Panc1 (cell line): ENCODE measurements at regions not wholly inside any gene's neighbourhood (a gene's known extent, or its start where the extent isn't known, plus 50 kb on each side); places are given as distances from the start of the nearest gene placed in this dataset.

ENCODE experiments used
- ATAC-seq: fragments of 200-7000 bp; cut with Tn5 transposase; 2 replicates; pipeline ENCODE4 v1.9.1; 2020; ENCODE audit warnings: mild to moderate bottlenecking, moderate library complexity
- BruUV-seq: library from RNA; stranded (reverse); fragments of 400-500 nt; replicated peaks from 2 replicates; lab custom pipeline; 2021; lab: Mats Ljungman, UMichigan
- CTCF ChIA-PET: fragments of 300-600 bp; sonication (Branson Sonifier 250); formaldehyde crosslinking; loops from one replicate; lab custom pipeline; 2022; ENCODE audit warnings: antibody characterized with exemption; lab: Charles Lee
- POLR2A ChIA-PET: fragments of 300-600 bp; sonication (Branson Sonifier 250); formaldehyde crosslinking; loops from one replicate; lab custom pipeline; 2022; ENCODE audit warnings: antibody characterized with exemption; lab: Charles Lee
- DNase-seq: peaks from one replicate; pipeline ENCODE4 v3.0.0-alpha.2; 2010; ENCODE audit warnings: low read depth, low spot score
- H3K27ac ChIP-seq: 2 replicates; pipeline ENCODE4 v1.5.1; 2011; ENCODE audit warnings: mild to moderate bottlenecking, low read length, inconsistent platforms
- H3K27me3 ChIP-seq: fragments of 200-500 bp; sonication (Bioruptor generic); 2 replicates; pipeline ENCODE4 v1.6.0; 2014; ENCODE audit warnings: low read length, inconsistent platforms; ENCODE audit not compliant: control insufficient read depth, insufficient read depth
- H3K36me3 ChIP-seq: fragments of 200-500 bp; sonication (Bioruptor generic); 2 replicates; pipeline ENCODE4 v1.5.1; 2014; ENCODE audit warnings: inconsistent platforms, mild to moderate bottlenecking, low read length, moderate library complexity; ENCODE audit not compliant: control insufficient read depth, insufficient read depth
- H3K4me1 ChIP-seq: 2 replicates; pipeline ENCODE4 v1.5.1; 2011; ENCODE audit warnings: inconsistent platforms, mild to moderate bottlenecking, low read length, moderate library complexity; ENCODE audit not compliant: control insufficient read depth, insufficient read depth
- H3K4me3 ChIP-seq, 2 experiments: 2 replicates each; pipeline ENCODE4 v1.5.1; 2011 to 2012; ENCODE audit warnings: low read depth in 2 of 2, low read length in 2 of 2, mild to moderate bottlenecking in 2 of 2, inconsistent platforms in 1 of 2, moderate library complexity in 1 of 2
- H3K9me3 ChIP-seq: fragments of 200-500 bp; sonication (Bioruptor generic); 2 replicates; pipeline ENCODE4 v1.5.1; 2014; ENCODE audit warnings: low read depth, mild to moderate bottlenecking, inconsistent platforms, low read length, moderate library complexity; ENCODE audit not compliant: control insufficient read depth, insufficient read depth
- CTCF ChIP-seq: fragments of 450-650 bp; IDR thresholded peaks from 2 replicates; pipeline ENCODE4 v1.5.1; 2017; ENCODE audit warnings: mild to moderate bottlenecking
- POLR2AphosphoS5 ChIP-seq: IDR thresholded peaks from 2 replicates; pipeline ENCODE4 v1.6.1; 2012; ENCODE audit warnings: mild to moderate bottlenecking, low read depth, low read length, moderate library complexity
- REST ChIP-seq, 2 experiments: IDR thresholded peaks; 2 replicates each; pipeline ENCODE4 v1.6.1; 2011 to 2012; ENCODE audit warnings: low read depth in 2 of 2, control low read depth in 1 of 2, low read length in 1 of 2, mild to moderate bottlenecking in 1 of 2, moderate library complexity in 1 of 2; ENCODE audit not compliant: insufficient read depth in 1 of 2
- SIN3A ChIP-seq: IDR thresholded peaks from 2 replicates; pipeline ENCODE4 v1.6.1; 2012; ENCODE audit warnings: low read depth, mild to moderate bottlenecking, low read length, moderate library complexity, borderline replicate concordance; ENCODE audit not compliant: insufficient read depth
- TCF7L2 ChIP-seq: IDR thresholded peaks from 2 replicates; pipeline ENCODE4 v1.6.1; 2011; ENCODE audit warnings: mild to moderate bottlenecking, low read depth, low read length, inconsistent platforms
- in situ Hi-C: cut with HindIII; loops from 2 replicates; pipeline ENCODE4 v1.10.0; 2016; ENCODE audit warnings: low sequenced_read_pairs, low pct_unique_long_range_greater_than_20kb
- intact Hi-C: fragments of 100-400 bp; cut with micrococcal nuclease; formaldehyde crosslinking; loops from one replicate; pipeline ENCODE4 v1.10.0; 2022; ENCODE audit not compliant: unreplicated experiment

DNA sequence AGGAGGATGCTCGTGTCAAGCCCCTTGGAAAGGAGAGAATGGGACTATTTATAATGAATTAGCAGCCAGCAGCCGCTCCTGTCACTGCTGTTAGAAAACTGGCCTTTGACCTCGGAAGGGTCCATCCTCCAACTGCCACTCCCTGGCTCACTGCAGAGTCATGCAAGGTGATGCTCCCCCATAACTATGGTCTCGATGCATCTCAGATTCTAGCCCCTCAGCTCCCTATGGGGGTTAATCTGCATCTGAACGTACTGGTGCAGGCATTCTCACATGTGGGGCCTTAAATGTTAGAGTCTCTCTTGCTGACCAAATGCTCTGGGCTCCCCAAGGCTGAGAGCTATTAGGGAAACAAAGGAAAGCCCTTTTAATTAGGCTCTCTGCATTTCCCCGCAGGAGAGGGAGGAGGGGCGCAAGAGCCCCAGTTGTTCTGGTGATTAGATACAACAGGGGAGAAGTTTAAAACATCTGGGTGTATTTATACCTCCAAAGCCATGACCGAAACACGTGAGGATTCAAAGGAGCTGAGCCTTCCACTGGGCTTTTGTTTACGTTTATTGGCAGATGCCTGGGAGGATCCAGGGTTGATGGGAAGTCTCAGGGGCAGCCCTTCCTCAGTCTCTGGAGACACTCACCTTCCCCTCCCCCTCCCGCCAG is 182.5 kb downstream of the OPA1 start:
- Histone ChIP-seq H3K27ac (no peak overlapping the region), H3K4me1 (peaks cover 6% of the 10 kb centered on the region), H3K27me3 (no peaks in the 10 kb centered on the region), H3K9me3 (no peaks in the 10 kb centered on the region), H3K4me3 (no peak overlapping the region), H3K36me3 (no peaks in the 10 kb centered on the region)
- ATAC-seq (no peak), DNase-seq (no peak)
- TF ChIP-seq SIN3A (no peak), CTCF (no peak), REST (IDR thresholded peaks at IDR 0.05; ENCODE audit: insufficient read depth in 1 of 2, low read depth in 2 of 2, low read length in 1 of 2) (no peak), POLR2AphosphoS5 (no peak), TCF7L2 (no peak)
- POLR2A ChIA-PET: no interaction called here
- no TSS peak for BruUV-seq
- in situ Hi-C loops (no loop called here), intact Hi-C loops (no loop called here)
- CTCF ChIA-PET: no interaction called here

DNA sequence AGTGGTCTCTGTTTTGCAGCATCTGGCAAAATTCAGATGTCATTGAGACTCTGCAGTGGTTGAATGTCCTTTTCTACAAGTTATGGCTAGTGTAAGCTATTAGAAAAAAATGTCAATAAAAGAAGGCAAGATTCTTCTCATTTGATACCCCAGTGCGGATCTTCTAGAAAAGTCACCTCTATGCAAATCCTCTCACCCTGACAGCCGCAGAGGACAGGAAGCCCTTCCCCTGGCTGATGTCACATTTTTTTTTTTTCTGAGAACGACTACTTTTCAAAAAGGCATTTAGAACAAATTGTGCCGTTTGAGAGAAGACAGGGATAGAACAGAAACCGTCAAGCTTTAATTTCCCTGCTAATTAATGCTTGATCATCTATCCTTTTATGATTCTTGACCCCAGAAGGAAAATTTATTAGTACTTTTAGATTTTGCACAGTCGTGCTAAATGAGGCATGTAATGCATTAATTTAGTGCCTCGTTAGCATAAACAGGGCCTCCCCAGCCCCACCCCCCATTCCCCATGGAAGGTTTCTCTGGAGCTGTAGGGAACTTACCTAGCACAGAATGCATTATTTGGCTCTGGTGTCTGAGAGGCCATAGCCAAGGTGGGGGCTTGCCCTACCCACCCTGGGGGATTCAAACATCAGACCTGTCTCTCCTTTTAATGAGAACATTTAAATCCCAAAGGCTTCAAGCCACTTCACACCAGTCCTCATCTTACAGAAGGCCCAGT is 183.8 kb downstream of the OPA1 start:
- BruUV-seq: no TSS peak
- TF ChIP-seq SIN3A (no peak), TCF7L2 (no peak), REST (IDR thresholded peaks at IDR 0.05; ENCODE audit: insufficient read depth in 1 of 2, low read depth in 2 of 2, low read length in 1 of 2) (no peak), CTCF (no peak), POLR2AphosphoS5 (no peak)
- no peaks in the 10 kb centered on the region for H3K27me3 ChIP-seq
- H3K27ac ChIP-seq: no peak overlapping the region
- DNase-seq (no peak), ATAC-seq (no peak)
- no peak overlapping the region for H3K4me3 ChIP-seq
- H3K4me1 ChIP-seq: peaks cover 14% of the 10 kb centered on the region
- CTCF ChIA-PET: interaction anchor here (0.6 kb wide), 1 partner anchor 361 kb away, joined by 3 read pairs; no protein-coding TSS in a partner anchor
- POLR2A ChIA-PET: no interaction called here
- no peaks in the 10 kb centered on the region for H3K36me3 ChIP-seq
- intact Hi-C loops (no loop called here), in situ Hi-C loops (no loop called here)
- H3K9me3 ChIP-seq: no peaks in the 10 kb centered on the region
